Trophoblast cell (in vitro differentiated cells and primary cell): ENCODE measurements at regions not wholly inside any gene's neighbourhood (a gene's known extent, or its start where the extent isn't known, plus 50 kb on each side); places are given as distances from the start of the nearest gene placed in this dataset.
A peak's percentile ranks its signal among the peaks of the same experiment; 100 is the strongest.

Experiments
- DNase-seq, 2 donors: peaks; one replicate each; pipeline ENCODE4 v3.0.0-alpha.2; 2016
- H2AFZ ChIP-seq: 2 replicates; pipeline ENCODE4 v1.6.1; 2013; ENCODE audit warnings: low read length, moderate library complexity, mild to moderate bottlenecking; ENCODE audit not compliant: insufficient read depth, poor library complexity
- H2AK5ac ChIP-seq: 2 replicates; pipeline ENCODE4 v1.6.1; 2013; ENCODE audit warnings: mild to moderate bottlenecking, low read length
- H2BK120ac ChIP-seq: 2 replicates; pipeline ENCODE4 v1.6.1; 2013; ENCODE audit warnings: low read length, mild to moderate bottlenecking, moderate library complexity; ENCODE audit not compliant: insufficient read depth, poor library complexity
- H2BK12ac ChIP-seq: 2 replicates; pipeline ENCODE4 v1.6.1; 2013; ENCODE audit warnings: mild to moderate bottlenecking, low read length, moderate library complexity
- H2BK5ac ChIP-seq: 2 replicates; pipeline ENCODE4 v1.6.1; 2013; ENCODE audit warnings: low read length, low read depth, moderate library complexity, mild to moderate bottlenecking; ENCODE audit not compliant: poor library complexity
- H3K14ac ChIP-seq: 2 replicates; pipeline ENCODE4 v1.6.1; 2013; ENCODE audit warnings: mild to moderate bottlenecking, low read length
- H3K18ac ChIP-seq: 2 replicates; pipeline ENCODE4 v1.6.1; 2013; ENCODE audit warnings: mild to moderate bottlenecking, low read length
- H3K23ac ChIP-seq: 2 replicates; pipeline ENCODE4 v1.6.1; 2013; ENCODE audit warnings: low read length
- H3K27ac ChIP-seq: 2 replicates; pipeline ENCODE4 v1.5.1; 2013; ENCODE audit warnings: low read depth, mild to moderate bottlenecking, inconsistent platforms, low read length, moderate library complexity
- H3K27me3 ChIP-seq: 2 replicates; pipeline ENCODE4 v1.6.1; 2013; ENCODE audit warnings: inconsistent platforms, mild to moderate bottlenecking, low read length, moderate library complexity; ENCODE audit not compliant: insufficient read depth
- H3K36me3 ChIP-seq, 2 experiments: 1 replicate in 1 of 2; 2 replicates in 1 of 2; pipeline ENCODE4 v1.6.1; 2013; ENCODE audit warnings: low read length in 2 of 2, mild to moderate bottlenecking in 2 of 2, moderate library complexity in 1 of 2; ENCODE audit not compliant: insufficient read depth in 2 of 2, control insufficient read depth in 1 of 2
- H3K4ac ChIP-seq: 2 replicates; pipeline ENCODE4 v1.6.1; 2013; ENCODE audit warnings: low read depth, mild to moderate bottlenecking, low read length, moderate library complexity
- H3K4me1 ChIP-seq, 2 experiments: 1 replicate in 1 of 2; 2 replicates in 1 of 2; pipeline ENCODE4 v1.6.1; 2013; ENCODE audit warnings: low read length in 2 of 2, mild to moderate bottlenecking in 2 of 2, moderate library complexity in 1 of 2; ENCODE audit not compliant: insufficient read depth in 2 of 2, control insufficient read depth in 1 of 2
- H3K4me2 ChIP-seq: 2 replicates; pipeline ENCODE4 v1.6.1; 2013; ENCODE audit warnings: inconsistent platforms, mild to moderate bottlenecking, low read length, moderate library complexity
- H3K4me3 ChIP-seq: 2 replicates; pipeline ENCODE4 v1.5.1; 2013; ENCODE audit warnings: mild to moderate bottlenecking, low read depth, low read length, inconsistent platforms
- H3K79me1 ChIP-seq: one replicate; pipeline ENCODE4 v1.6.1; 2013; ENCODE audit warnings: low read length
- H3K79me2 ChIP-seq: 2 replicates; pipeline ENCODE4 v1.6.1; 2013; ENCODE audit warnings: low read length, mild to moderate bottlenecking; ENCODE audit not compliant: control insufficient read depth, insufficient read depth, poor library complexity
- H3K9ac ChIP-seq: 2 replicates; pipeline ENCODE4 v1.6.1; 2013; ENCODE audit warnings: mild to moderate bottlenecking, low read length
- H3K9me3 ChIP-seq: 2 replicates; pipeline ENCODE4 v1.6.1; 2013; ENCODE audit warnings: low read depth, mild to moderate bottlenecking, control low read depth, inconsistent platforms, low read length; ENCODE audit not compliant: insufficient read depth
- H4K12ac ChIP-seq: 2 replicates; pipeline ENCODE4 v1.6.1; 2013; ENCODE audit warnings: low read depth, mild to moderate bottlenecking, low read length, moderate library complexity
- H4K8ac ChIP-seq: 2 replicates; pipeline ENCODE4 v1.6.1; 2013; ENCODE audit warnings: low read depth, mild to moderate bottlenecking, low read length, moderate library complexity
- H4K91ac ChIP-seq: one replicate; pipeline ENCODE4 v1.6.1; 2013; ENCODE audit warnings: low read depth, mild to moderate bottlenecking, low read length, moderate library complexity
- WGBS: extraction: QIAGEN DNeasy Blood & Tissue Kit; methylation state at CpG from one replicate; pipeline ENCODE4 v1.1.7; 2013; ENCODE audit warnings: missing lambda C conversion rate; ENCODE audit not compliant: insufficient read length, insufficient coverage; ENCODE audit errors: extremely low coverage; 5-methylcytosine and 5-hydroxymethylcytosine counted together

GRCh38 chr21:30083225-30083945, 83.2 kb downstream of the CLDN17 start:
- H2AFZ ChIP-seq: no peak overlapping the region
- H4K12ac ChIP-seq: no peak overlapping the region
- WGBS: no CpG with 5 or more reads among the region's 4 CpGs

GRCh38 chr21:30081506-30081905, 85.1 kb downstream of the CLDN17 start:
- Histone ChIP-seq H3K9me3 (no peaks in the 10 kb centered on the region), H4K91ac (no peak overlapping the region), H3K79me2 (no peaks in the 10 kb centered on the region), H3K4me3 (no peak overlapping the region), H2AK5ac (no peak overlapping the region), H2AFZ (no peak overlapping the region), H3K4me1 (no peaks in the 10 kb centered on the region), H3K23ac (no peak overlapping the region), H4K8ac (no peak overlapping the region), H3K14ac (no peak overlapping the region), H4K12ac (no peak overlapping the region), H3K4me2 (no peak overlapping the region), H3K18ac (no peak overlapping the region), H2BK120ac (no peak overlapping the region), H3K79me1 (no peaks in the 10 kb centered on the region), H3K4ac (no peak overlapping the region), H3K36me3 (no peaks in the 10 kb centered on the region), H3K9ac (no peak overlapping the region), H3K27me3 (no peaks in the 10 kb centered on the region), H2BK5ac (no peak overlapping the region), H2BK12ac (no peak overlapping the region), H3K27ac (no peak overlapping the region)
- no CpG with 5 or more reads among the region's 2 CpGs for WGBS
- DNase-seq: no peak

More at GRCh38 chr21:30083225-30083945, 83.2 kb downstream of the CLDN17 start:
- Histone ChIP-seq H3K14ac (no peak overlapping the region), H3K9me3 (no peaks in the 10 kb centered on the region), H3K4ac (no peak overlapping the region), H2BK12ac (no peak overlapping the region), H3K9ac (no peak overlapping the region), H3K36me3 (no peaks in the 10 kb centered on the region), H4K8ac (no peak overlapping the region), H3K79me2 (no peaks in the 10 kb centered on the region), H3K4me1 (no peaks in the 10 kb centered on the region), H3K27me3 (no peaks in the 10 kb centered on the region), H3K79me1 (no peaks in the 10 kb centered on the region), H3K27ac (no peak overlapping the region), H2BK5ac (no peak overlapping the region), H2BK120ac (no peak overlapping the region), H3K23ac (no peak overlapping the region), H2AK5ac (no peak overlapping the region), H4K91ac (no peak overlapping the region), H3K4me3 (peak overlapping the region; percentile 28), H3K4me2 (no peak overlapping the region), H3K18ac (no peak overlapping the region)
- DNase-seq: peak in 1 of 2 donors; percentile 36

GRCh38 chr21:30072496-30072895, 94.1 kb downstream of the CLDN17 start:
- Histone ChIP-seq H3K27ac (no peak overlapping the region), H2AFZ (no peak overlapping the region), H4K12ac (no peak overlapping the region), H3K9ac (no peak overlapping the region), H2BK120ac (no peak overlapping the region), H3K27me3 (no peaks in the 10 kb centered on the region), H3K23ac (no peak overlapping the region), H2BK12ac (no peak overlapping the region), H3K14ac (no peak overlapping the region), H4K8ac (no peak overlapping the region), H3K4me1 (no peaks in the 10 kb centered on the region), H3K36me3 (no peaks in the 10 kb centered on the region), H2BK5ac (no peak overlapping the region), H3K9me3 (peaks cover 2% of the 10 kb centered on the region), H2AK5ac (no peak overlapping the region), H3K4ac (no peak overlapping the region), H3K18ac (no peak overlapping the region), H3K4me3 (no peak overlapping the region), H3K4me2 (no peak overlapping the region), H3K79me1 (no peaks in the 10 kb centered on the region), H4K91ac (no peak overlapping the region), H3K79me2 (no peaks in the 10 kb centered on the region)
- no CpG with 5 or more reads among the region's 4 CpGs for WGBS
- peak; percentile 3 to 44 for DNase-seq

- DNase-seq: no peak
- no peak overlapping the region for H3K9ac ChIP-seq
- H2AK5ac ChIP-seq: no peak overlapping the region
- H3K79me1 ChIP-seq: no peaks in the 10 kb centered on the region
- no peaks in the 10 kb centered on the region for H3K9me3 ChIP-seq
- H4K91ac ChIP-seq: no peak overlapping the region
- no peak overlapping the region for H4K12ac ChIP-seq
- H2BK12ac ChIP-seq: no peak overlapping the region
- H4K8ac ChIP-seq: no peak overlapping the region
- H3K27me3 ChIP-seq: no peaks in the 10 kb centered on the region
- H3K18ac ChIP-seq: no peak overlapping the region
- H3K27ac ChIP-seq: no peak overlapping the region
- no peak overlapping the region for H3K14ac ChIP-seq
- no peak overlapping the region for H3K4me3 ChIP-seq
- no peak overlapping the region for H2AFZ ChIP-seq
- H2BK5ac ChIP-seq: no peak overlapping the region
- WGBS: no CpG with 5 or more reads among the region's 1 CpG
- no peaks in the 10 kb centered on the region for H3K36me3 ChIP-seq
- no peak overlapping the region for H3K4me2 ChIP-seq
- no peaks in the 10 kb centered on the region for H3K79me2 ChIP-seq
- no peak overlapping the region for H3K23ac ChIP-seq
- no peak overlapping the region for H3K4ac ChIP-seq
- no peak overlapping the region for H2BK120ac ChIP-seq
- no peaks in the 10 kb centered on the region for H3K4me1 ChIP-seq
Observed at GRCh38 chr21:30058928-30059327, 107.7 kb downstream of the CLDN17 start.
